ENCODE measurements at regions not wholly inside any gene's neighbourhood (a gene's known extent, or its start where the extent isn't known, plus 50 kb on each side); places are given as distances from the start of the nearest gene placed in this dataset.

DNA sequence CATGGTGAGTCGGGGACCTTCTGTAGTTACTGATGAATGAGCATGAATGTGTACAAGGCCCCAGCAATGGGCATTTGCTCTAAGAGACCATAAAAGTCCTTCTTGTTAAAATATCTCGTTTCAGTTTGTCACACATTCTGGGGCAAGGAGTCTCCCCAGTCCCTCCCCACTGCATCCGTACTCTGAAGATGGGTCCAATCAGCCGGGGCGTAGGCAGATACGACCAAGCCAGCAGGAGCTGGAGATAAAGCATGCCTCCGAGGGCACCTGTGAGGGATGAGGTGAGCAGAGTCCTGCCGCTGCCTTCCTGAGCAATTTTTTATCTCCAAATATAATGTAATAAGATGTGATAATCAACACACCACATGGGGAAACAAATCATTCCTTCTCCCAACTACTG, 528.5 kb downstream of the BCL11B start:
- POLR2A ChIA-PET (ENCODE audit: unreplicated experiment), result no interaction called here
- Histone ChIP-seq H2AK5ac (ENCODE audit: low read depth, low read length) (no peak overlapping the region), H3K56ac (ENCODE audit: extremely low read depth, insufficient read depth, low read length) (no peak overlapping the region), H2AFZ (replicated peaks; ENCODE audit: low read length, poor library complexity) (no peak overlapping the region), H2AK9ac (replicated peaks; ENCODE audit: low read depth, low read length, poor library complexity) (no peak overlapping the region), H3K79me1 (ENCODE audit: low read depth in 1 of 2, low read length in 2 of 2) (no peaks in the 10 kb centered on the region), H2BK5ac (ENCODE audit: low read depth, low read length, poor library complexity, severe bottlenecking) (no peak overlapping the region), H2BK20ac (ENCODE audit: low read depth, low read length) (no peak overlapping the region), H3K4me3 (ENCODE audit: insufficient read depth, low read depth, low read length) (no peak overlapping the region), H3K23ac (ENCODE audit: low read depth, low read length) (no peak overlapping the region), H4K5ac (ENCODE audit: low read depth, low read length) (no peak overlapping the region), H3K14ac (replicated peaks; ENCODE audit: low read depth, low read length) (no peak overlapping the region), H4K91ac (ENCODE audit: insufficient read depth, low read depth, low read length) (no peak overlapping the region), H2BK15ac (ENCODE audit: low read depth, low read length) (no peak overlapping the region), H3K27me3 (ENCODE audit: control insufficient read depth, insufficient read depth, low read length) (no peaks in the 10 kb centered on the region), H3K36me3 (ENCODE audit: control insufficient read depth, insufficient read depth, low read length) (no peaks in the 10 kb centered on the region), H3K27ac (ENCODE audit: insufficient read depth, low read length) (no peak overlapping the region), H3K9me1 (ENCODE audit: insufficient read depth, low read length) (no peaks in the 10 kb centered on the region), H2BK120ac (ENCODE audit: low read depth, low read length) (no peak overlapping the region), H3K9me3 (ENCODE audit: control insufficient read depth, insufficient read depth, low read length) (peaks cover 24% of the 10 kb centered on the region), H4K8ac (ENCODE audit: low read depth in 2 of 2, low read length in 2 of 2) (no peak overlapping the region), H3K4ac (ENCODE audit: low read depth, low read length) (no peak overlapping the region), H3K4me2 (ENCODE audit: low read depth, low read length) (no peak overlapping the region), H4K20me1 (ENCODE audit: insufficient read depth, low read length) (no peaks in the 10 kb centered on the region), H3K9ac (ENCODE audit: low read depth, low read length) (no peak overlapping the region), H3K4me1 (ENCODE audit: control insufficient read depth, insufficient read depth, low read length) (no peaks in the 10 kb centered on the region), H3K18ac (ENCODE audit: low read depth, low read length) (no peak overlapping the region)
- DNase-seq (no peak), ATAC-seq (ENCODE audit: low read depth) (no peak)
- intact Hi-C loops (cut with micrococcal nuclease) (no loop called here), dilution Hi-C loops (cut with HindIII; ENCODE audit: low sequenced_read_pairs, unreplicated experiment) (no loop called here), in situ Hi-C loops (cut with MboI; ENCODE audit: low sequenced_read_pairs) (no loop called here)
- no TSS peak for BruUV-seq (replicated peaks)
- WGBS, 2 experiments (ENCODE audit: extremely low coverage in 2 of 2, insufficient read length in 1 of 2), result no CpG with 5 or more reads among the region's 8 CpGs
- CTCF ChIA-PET, result no interaction called here
- no peak for TF ChIP-seq BHLHE40 (IDR thresholded peaks at IDR 0.05; ENCODE audit: low read depth, low read length)
- no peak for TF ChIP-seq FOS (IDR thresholded peaks at IDR 0.05; ENCODE audit: low read depth, low read length)
- no peak for TF ChIP-seq RCOR1 (IDR thresholded peaks at IDR 0.05; ENCODE audit: insufficient replicate concordance, low read length)
- TF ChIP-seq RFX5 (IDR thresholded peaks at IDR 0.05; ENCODE audit: low read depth, low read length), result no peak
- TF ChIP-seq MAFK (IDR thresholded peaks at IDR 0.05; ENCODE audit: low read depth, low read length), result no peak
- no peak for TF ChIP-seq CHD1 (IDR thresholded peaks at IDR 0.05; ENCODE audit: low read depth, low read length)
- TF ChIP-seq CEBPB (IDR thresholded peaks at IDR 0.05; ENCODE audit: low read depth, low read length), result no peak
- TF ChIP-seq POLR2A (IDR thresholded peaks at IDR 0.05; ENCODE audit: low read depth, low read length), result no peak
- TF ChIP-seq CTCF (conservative IDR thresholded peaks at IDR 0.05; ENCODE audit: low read depth, low read length), result no peak
- TF ChIP-seq, protein P1, sequence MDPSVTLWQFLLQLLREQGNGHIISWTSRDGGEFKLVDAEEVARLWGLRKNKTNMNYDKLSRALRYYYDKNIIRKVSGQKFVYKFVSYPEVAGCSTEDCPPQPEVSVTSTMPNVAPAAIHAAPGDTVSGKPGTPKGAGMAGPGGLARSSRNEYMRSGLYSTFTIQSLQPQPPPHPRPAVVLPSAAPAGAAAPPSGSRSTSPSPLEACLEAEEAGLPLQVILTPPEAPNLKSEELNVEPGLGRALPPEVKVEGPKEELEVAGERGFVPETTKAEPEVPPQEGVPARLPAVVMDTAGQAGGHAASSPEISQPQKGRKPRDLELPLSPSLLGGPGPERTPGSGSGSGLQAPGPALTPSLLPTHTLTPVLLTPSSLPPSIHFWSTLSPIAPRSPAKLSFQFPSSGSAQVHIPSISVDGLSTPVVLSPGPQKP (IDR thresholded peaks at IDR 0.05; ENCODE audit: borderline replicate concordance, low read depth, low read length), result no peak
- TF ChIP-seq MAZ (IDR thresholded peaks at IDR 0.05; ENCODE audit: borderline replicate concordance, low read depth, low read length), result no peak
- no peak for TF ChIP-seq SMC3 (IDR thresholded peaks at IDR 0.05; ENCODE audit: low read depth, low read length)
- TF ChIP-seq, protein P2, sequence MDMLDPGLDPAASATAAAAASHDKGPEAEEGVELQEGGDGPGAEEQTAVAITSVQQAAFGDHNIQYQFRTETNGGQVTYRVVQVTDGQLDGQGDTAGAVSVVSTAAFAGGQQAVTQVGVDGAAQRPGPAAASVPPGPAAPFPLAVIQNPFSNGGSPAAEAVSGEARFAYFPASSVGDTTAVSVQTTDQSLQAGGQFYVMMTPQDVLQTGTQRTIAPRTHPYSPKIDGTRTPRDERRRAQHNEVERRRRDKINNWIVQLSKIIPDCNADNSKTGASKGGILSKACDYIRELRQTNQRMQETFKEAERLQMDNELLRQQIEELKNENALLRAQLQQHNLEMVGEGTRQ (IDR thresholded peaks at IDR 0.05; ENCODE audit: low read depth, low read length), result no peak
- no peak for TF ChIP-seq RAD21 (IDR thresholded peaks at IDR 0.05; ENCODE audit: low read length)
- no peak for TF ChIP-seq MXI1 (IDR thresholded peaks at IDR 0.05; ENCODE audit: borderline replicate concordance, low read depth, low read length)
- no peak for TF ChIP-seq NFE2L2 (IDR thresholded peaks at IDR 0.05; ENCODE audit: low read depth, low read length)

All from IMR-90 (cell line).